Eye (tissue), 1 donor: ENCODE measurements at regions not wholly inside any gene's neighbourhood (a gene's known extent, or its start where the extent isn't known, plus 50 kb on each side); places are given as distances from the start of the nearest gene placed in this dataset.

Experiments used
- DNase-seq: peaks from one replicate; pipeline ENCODE4 v3.0.0-alpha.2; 2015

GRCh38 chr1:219265026-219265515 is 91.4 kb downstream of the LYPLAL1 start:
- no peak for DNase-seq

DNA sequence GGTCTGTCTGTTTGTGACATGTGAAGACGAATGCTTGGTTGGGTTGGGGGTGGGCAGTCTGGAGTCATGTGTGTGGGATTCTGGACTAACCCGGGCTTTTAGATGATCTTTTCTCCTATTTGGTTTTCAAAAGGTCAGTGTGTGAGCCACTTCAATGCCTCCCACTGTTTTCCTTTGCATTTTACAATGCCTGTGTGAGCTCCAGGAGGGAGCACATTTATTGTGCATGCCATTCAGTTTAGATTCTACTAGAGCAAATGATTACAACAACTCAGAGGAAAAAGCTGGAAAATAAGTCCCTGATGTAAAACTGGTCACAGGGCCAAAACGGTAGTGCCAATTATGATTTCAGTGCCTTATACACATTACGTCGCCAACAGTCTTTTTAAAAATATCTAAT is 90.9 kb downstream of the LYPLAL1 start:
- peak; percentile 37 for DNase-seq
